ENCODE measurements at regions not wholly inside any gene's neighbourhood (a gene's known extent, or its start where the extent isn't known, plus 50 kb on each side); places are given as distances from the start of the nearest gene placed in this dataset.

DNA sequence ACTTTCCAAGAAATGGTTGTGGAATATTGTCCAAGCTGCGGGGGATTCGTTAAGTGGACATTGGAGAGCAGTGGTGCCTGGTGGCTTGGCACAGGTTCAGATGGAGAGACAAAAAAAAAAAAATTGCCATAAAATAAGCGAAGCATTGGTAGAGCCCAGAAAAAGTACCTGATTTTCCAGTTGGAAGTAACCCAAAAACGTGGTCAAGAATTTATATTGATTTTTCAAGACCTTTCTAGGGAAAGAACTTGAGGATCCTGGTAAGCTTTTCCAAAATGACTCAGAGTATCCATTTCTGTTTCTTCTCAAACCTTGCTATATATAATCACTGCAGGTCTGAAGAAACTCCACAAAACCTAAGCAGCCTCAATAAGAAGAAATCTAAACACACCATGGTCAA is 94.6 kb downstream of the ING1 start:
- 81% methylated on average over 4 of the region's 4 CpGs for WGBS
- peaks cover 6 to 13% (median 9%) of the 10 kb centered on the region in 4 donors for H3K4me1 ChIP-seq (ENCODE audit: control insufficient read depth in 4 of 4, insufficient read depth in 4 of 4, low read length in 3 of 4)
- no peaks in the 10 kb centered on the region for H3K36me3 ChIP-seq (ENCODE audit: control insufficient read depth in 4 of 4, insufficient read depth in 3 of 4, low read depth in 1 of 4, low read length in 3 of 4)
- peaks cover 0 to 5% (median 1%) of the 10 kb centered on the region in 4 donors for H3K27me3 ChIP-seq (ENCODE audit: control insufficient read depth in 4 of 4, insufficient read depth in 4 of 4, low read length in 3 of 4)
- no peak overlapping the region for H3K4me3 ChIP-seq (ENCODE audit: low read depth in 1 of 3, low read length in 3 of 3)
- no peak for DNase-seq (ENCODE audit: low spot score)
- no peak overlapping the region for H3K9ac ChIP-seq (ENCODE audit: low read depth in 1 of 2, low read length in 2 of 2)
- TF ChIP-seq, protein P1, sequence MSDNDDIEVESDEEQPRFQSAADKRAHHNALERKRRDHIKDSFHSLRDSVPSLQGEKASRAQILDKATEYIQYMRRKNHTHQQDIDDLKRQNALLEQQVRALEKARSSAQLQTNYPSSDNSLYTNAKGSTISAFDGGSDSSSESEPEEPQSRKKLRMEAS (IDR thresholded peaks at IDR 0.05) = no peak
- TF ChIP-seq FOXA2 (IDR thresholded peaks at IDR 0.05) = no peak
- no peak for TF ChIP-seq HNF4A (conservative IDR thresholded peaks at IDR 0.05)
- TF ChIP-seq, protein P2, sequence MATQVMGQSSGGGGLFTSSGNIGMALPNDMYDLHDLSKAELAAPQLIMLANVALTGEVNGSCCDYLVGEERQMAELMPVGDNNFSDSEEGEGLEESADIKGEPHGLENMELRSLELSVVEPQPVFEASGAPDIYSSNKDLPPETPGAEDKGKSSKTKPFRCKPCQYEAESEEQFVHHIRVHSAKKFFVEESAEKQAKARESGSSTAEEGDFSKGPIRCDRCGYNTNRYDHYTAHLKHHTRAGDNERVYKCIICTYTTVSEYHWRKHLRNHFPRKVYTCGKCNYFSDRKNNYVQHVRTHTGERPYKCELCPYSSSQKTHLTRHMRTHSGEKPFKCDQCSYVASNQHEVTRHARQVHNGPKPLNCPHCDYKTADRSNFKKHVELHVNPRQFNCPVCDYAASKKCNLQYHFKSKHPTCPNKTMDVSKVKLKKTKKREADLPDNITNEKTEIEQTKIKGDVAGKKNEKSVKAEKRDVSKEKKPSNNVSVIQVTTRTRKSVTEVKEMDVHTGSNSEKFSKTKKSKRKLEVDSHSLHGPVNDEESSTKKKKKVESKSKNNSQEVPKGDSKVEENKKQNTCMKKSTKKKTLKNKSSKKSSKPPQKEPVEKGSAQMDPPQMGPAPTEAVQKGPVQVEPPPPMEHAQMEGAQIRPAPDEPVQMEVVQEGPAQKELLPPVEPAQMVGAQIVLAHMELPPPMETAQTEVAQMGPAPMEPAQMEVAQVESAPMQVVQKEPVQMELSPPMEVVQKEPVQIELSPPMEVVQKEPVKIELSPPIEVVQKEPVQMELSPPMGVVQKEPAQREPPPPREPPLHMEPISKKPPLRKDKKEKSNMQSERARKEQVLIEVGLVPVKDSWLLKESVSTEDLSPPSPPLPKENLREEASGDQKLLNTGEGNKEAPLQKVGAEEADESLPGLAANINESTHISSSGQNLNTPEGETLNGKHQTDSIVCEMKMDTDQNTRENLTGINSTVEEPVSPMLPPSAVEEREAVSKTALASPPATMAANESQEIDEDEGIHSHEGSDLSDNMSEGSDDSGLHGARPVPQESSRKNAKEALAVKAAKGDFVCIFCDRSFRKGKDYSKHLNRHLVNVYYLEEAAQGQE (IDR thresholded peaks at IDR 0.05) = no peak
- TF ChIP-seq GABPA (IDR thresholded peaks at IDR 0.05 in 1 of 2, conservative IDR thresholded peaks at IDR 0.05 in 1 of 2) = no peak
- TF ChIP-seq TAF1 (conservative IDR thresholded peaks at IDR 0.05) = no peak
- no peak for TF ChIP-seq HNF4G (IDR thresholded peaks at IDR 0.05)
- TF ChIP-seq FOXA1 (IDR thresholded peaks at IDR 0.05) = no peak
- no peak overlapping the region for H3K27ac ChIP-seq (ENCODE audit: low read depth in 1 of 2, low read length in 2 of 2)
- no peaks in the 10 kb centered on the region for H3K9me3 ChIP-seq (ENCODE audit: control insufficient read depth in 4 of 4, low read length in 3 of 4)

DNA sequence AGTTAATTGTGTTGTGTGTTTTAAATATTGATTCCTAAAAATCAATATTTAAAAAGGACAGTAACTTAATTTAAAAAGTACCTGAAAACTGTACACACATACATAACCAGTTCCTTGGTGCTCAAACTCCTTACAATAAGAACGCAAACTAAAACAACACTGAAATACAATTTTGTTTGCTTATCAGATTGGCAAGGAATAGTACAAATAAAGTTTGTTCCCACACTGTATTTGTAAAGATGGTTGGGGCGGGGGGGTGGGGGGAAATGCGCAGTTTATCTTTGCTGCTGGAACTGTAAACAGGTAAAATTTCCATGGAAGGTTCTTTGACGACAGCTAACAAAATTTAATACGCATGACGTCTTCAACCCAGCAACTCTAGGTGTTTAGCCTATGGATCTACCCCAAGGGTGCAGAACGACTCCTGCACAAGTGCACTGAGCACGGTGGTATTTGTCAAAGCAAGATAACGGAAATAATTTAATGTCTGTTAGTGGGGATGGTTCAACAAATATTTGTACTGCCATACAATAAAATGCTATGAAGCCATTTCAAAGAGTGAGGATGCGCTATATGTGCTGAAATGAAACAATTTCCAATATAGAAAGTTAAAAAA is 96.5 kb downstream of the ING1 start:
- DNase-seq (ENCODE audit: low spot score) = peak; percentile 5
- no peaks in the 10 kb centered on the region for H3K9me3 ChIP-seq (ENCODE audit: control insufficient read depth in 4 of 4, low read length in 3 of 4)
- no peaks in the 10 kb centered on the region for H3K36me3 ChIP-seq (ENCODE audit: control insufficient read depth in 4 of 4, insufficient read depth in 3 of 4, low read depth in 1 of 4, low read length in 3 of 4)
- H3K27ac ChIP-seq (ENCODE audit: low read depth in 1 of 2, low read length in 2 of 2) = no peak overlapping the region
- H3K4me3 ChIP-seq (ENCODE audit: low read depth in 1 of 3, low read length in 3 of 3) = no peak overlapping the region
- H3K9ac ChIP-seq (ENCODE audit: low read depth in 1 of 2, low read length in 2 of 2) = no peak overlapping the region
- 31% methylated on average over 10 of the region's 10 CpGs for whole genome bisulfite sequencing
- H3K27me3 ChIP-seq (ENCODE audit: control insufficient read depth in 4 of 4, insufficient read depth in 4 of 4, low read length in 3 of 4) = peaks cover 0 to 5% (median 1%) of the 10 kb centered on the region in 4 donors
- TF ChIP-seq RAD21 (IDR thresholded peaks at IDR 0.05) = no peak
- TF ChIP-seq EGR1 (IDR thresholded peaks at IDR 0.05; ENCODE audit: low read depth in 2 of 2) = no peak
- TF ChIP-seq, protein P2 (IDR thresholded peaks at IDR 0.05) = no peak
- no peak for TF ChIP-seq SP1 (IDR thresholded peaks at IDR 0.05)
- TF ChIP-seq FOXA2 (IDR thresholded peaks at IDR 0.05) = no peak
- H3K4me1 ChIP-seq (ENCODE audit: control insufficient read depth in 4 of 4, insufficient read depth in 4 of 4, low read length in 3 of 4) = peaks cover 6 to 13% (median 9%) of the 10 kb centered on the region in 4 donors
